K562 (cell line): ENCODE measurements at regions not wholly inside any gene's neighbourhood (a gene's known extent, or its start where the extent isn't known, plus 50 kb on each side); places are given as distances from the start of the nearest gene placed in this dataset.

Experiments used
- ATAC-seq: fragments of 200-7000 bp; cut with Tn5 transposase; 3 replicates; pipeline ENCODE4 v1.9.1; 2020; ENCODE audit warnings: moderate library complexity
- BruUV-seq: library from RNA; stranded (reverse); fragments of 400-500 nt; replicated peaks from 2 replicates; lab custom pipeline; 2021; lab: Mats Ljungman, UMichigan
- CTCF ChIA-PET: fragments of 300-600 bp; formaldehyde crosslinking; extraction: SDS; loops from one replicate; lab custom pipeline; 2021; ENCODE audit warnings: low intra/inter-chr PET ratio; lab: Yijun Ruan, JAX
- POLR2A ChIA-PET: fragments of 300-600, 350-650 bp; sonication (Branson Sonifier 250); formaldehyde crosslinking; extraction: SDS; loops from one replicate; lab custom pipeline; 2021; ENCODE audit warnings: antibody characterized with exemption, inconsistent platforms; lab: Yijun Ruan, JAX
- DNase-seq, 4 experiments: peaks; one replicate each; pipeline versions ENCODE4 v3.0.0 to v3.0.0-alpha.2; 2011 to 2018; ENCODE audit warnings: low spot score in 3 of 4, mixed read lengths in 3 of 4; ENCODE audit errors: extremely low read depth in 1 of 4
- FAIRE-seq: peaks from 2 replicates; lab custom pipeline; 2011; peaks lifted over from hg19 to GRCh38; lab: Jason Lieb, UNC
- H2AFZ ChIP-seq: 2 replicates; pipeline ENCODE4 v1.6.0; 2011; ENCODE audit warnings: low read depth, low read length, control low read depth, inconsistent platforms
- H3K27ac ChIP-seq: fragments of 200-600 bp; 3 replicates; pipeline ENCODE4 v1.8.0; 2011; ENCODE audit warnings: low read depth, mild to moderate bottlenecking, control low read depth, inconsistent platforms, low read length, moderate library complexity, mixed read lengths; ENCODE audit errors: extremely low read depth
- H3K27me3 ChIP-seq, 2 experiments: fragments of 300-600 bp in 1 of 2; 2 replicates in 1 of 2; 3 replicates in 1 of 2; pipeline versions ENCODE4 v1.6.0 to v1.8.0; 2011; ENCODE audit warnings: inconsistent platforms in 2 of 2, low read length in 2 of 2, mild to moderate bottlenecking in 1 of 2, mixed read lengths in 1 of 2, moderate library complexity in 1 of 2; ENCODE audit not compliant: control insufficient read depth in 2 of 2, insufficient read depth in 2 of 2
- H3K36me3 ChIP-seq: fragments of 300-600 bp; 3 replicates; pipeline ENCODE4 v1.8.0; 2011; ENCODE audit warnings: mild to moderate bottlenecking, low read length, inconsistent platforms; ENCODE audit not compliant: control insufficient read depth, insufficient read depth
- H3K4me1 ChIP-seq, 2 experiments: fragments of 200-600 bp in 1 of 2; replicated peaks in 1 of 2; 2 replicates in 1 of 2; 3 replicates in 1 of 2; pipeline versions ENCODE4 v1.5.1 to v1.8.0; 2011; ENCODE audit warnings: inconsistent platforms in 2 of 2, low read length in 2 of 2, mild to moderate bottlenecking in 1 of 2, mixed read lengths in 1 of 2, moderate library complexity in 1 of 2; ENCODE audit not compliant: control insufficient read depth in 2 of 2, insufficient read depth in 2 of 2
- H3K4me2 ChIP-seq: 2 replicates; pipeline ENCODE4 v1.6.1; 2011; ENCODE audit warnings: low read length, control low read depth, inconsistent platforms, mixed read lengths; ENCODE audit not compliant: insufficient read depth
- H3K4me3 ChIP-seq: fragments of 200-600 bp; sonication (generic), shearing (Covaris generic); 2 replicates; pipeline ENCODE4 v1.5.1; 2016; ENCODE audit warnings: control low read depth, inconsistent platforms
- H3K79me2 ChIP-seq: fragments of 200-600 bp; 3 replicates; pipeline ENCODE4 v1.8.0; 2011; ENCODE audit warnings: low read length, inconsistent platforms; ENCODE audit not compliant: control insufficient read depth, insufficient read depth
- H3K9ac ChIP-seq, 2 experiments: 2 replicates each; pipeline versions ENCODE4 v1.6.0 to v1.6.1; 2011; ENCODE audit warnings: low read depth in 2 of 2, low read length in 2 of 2, control low read depth in 1 of 2, inconsistent platforms in 1 of 2, mild to moderate bottlenecking in 1 of 2, mixed read lengths in 1 of 2; ENCODE audit not compliant: insufficient read depth in 1 of 2
- H3K9me1 ChIP-seq: one replicate; pipeline ENCODE4 v1.6.0; 2011; ENCODE audit warnings: inconsistent platforms, mild to moderate bottlenecking, low read length, moderate library complexity; ENCODE audit not compliant: control insufficient read depth, insufficient read depth
- H3K9me3 ChIP-seq: replicated peaks from 2 replicates; pipeline ENCODE4 v1.5.1; 2011; ENCODE audit warnings: low read depth, low read length, inconsistent platforms; ENCODE audit not compliant: control insufficient read depth, insufficient read depth
- H4K20me1 ChIP-seq: replicated peaks from 2 replicates; pipeline ENCODE4 v1.6.1; 2011; ENCODE audit warnings: low read length, inconsistent platforms, mixed read lengths; ENCODE audit not compliant: control insufficient read depth, insufficient read depth
- COPS2 ChIP-seq: fragments of 450-650 bp; conservative IDR thresholded peaks from 2 replicates; pipeline ENCODE4 v1.6.1; 2016; ENCODE audit warnings: mild to moderate bottlenecking, moderate library complexity
- EZH2 ChIP-seq: IDR thresholded peaks from 2 replicates; pipeline ENCODE4 v1.6.1; 2012; ENCODE audit warnings: low read depth, mild to moderate bottlenecking, inconsistent platforms, low read length, borderline replicate concordance
- NRF1 ChIP-seq, 2 experiments: fragments of 450-650 bp; IDR thresholded peaks in 1 of 2; conservative IDR thresholded peaks in 1 of 2; 2 replicates each; pipeline ENCODE4 v1.6.1; 2014; ENCODE audit warnings: mild to moderate bottlenecking in 2 of 2
- ZBED1 ChIP-seq: IDR thresholded peaks from 2 replicates; pipeline ENCODE4 v1.6.1; 2014
- WGBS: fragments of 100-300 bp; shearing (Covaris generic); methylation state at CpG from one replicate; pipeline ENCODE4 v1.1.6; 2016; ENCODE audit warnings: low coverage, mixed read lengths; ENCODE audit not compliant: insufficient coverage; ENCODE audit errors: missing lambda C conversion rate; 5-methylcytosine and 5-hydroxymethylcytosine counted together
- in situ Hi-C: fragments of 300-500 bp; cut with MboI; formaldehyde crosslinking; loops from 4 replicates; pipeline ENCODE4 v1.15.0; 2018; ENCODE audit warnings: inconsistent platforms, mixed read lengths
- intact Hi-C: fragments of 100-400 bp; cut with micrococcal nuclease; formaldehyde crosslinking; loops from 2 replicates; pipeline ENCODE4 v1.14.2; 2022

- ChIA-PET POLR2A (interaction anchor here (0.6 to 1.4 kb wide), 2 partner anchors 12 to 35 kb away, joined by 3 read pairs; no protein-coding TSS in a partner anchor), CTCF (interaction anchor here (1.0 kb wide), 1 partner anchor 218 kb away, joined by 3 read pairs; no protein-coding TSS in a partner anchor)
- no peaks in the 10 kb centered on the region for H3K9me1 ChIP-seq
- no peak for DNase-seq
- no peaks in the 10 kb centered on the region for H3K4me1 ChIP-seq
- in situ Hi-C loops, result no loop called here
- no peak overlapping the region for H3K27ac ChIP-seq
- no TSS peak for BruUV-seq
- no peak overlapping the region for H3K9ac ChIP-seq
- TF ChIP-seq COPS2, result no peak
- peak; percentile 82 to 85 for TF ChIP-seq NRF1 (conservative IDR thresholded peaks at IDR 0.05 in 1 of 2, IDR thresholded peaks at IDR 0.05 in 1 of 2)
- H3K4me2 ChIP-seq, result no peak overlapping the region
- H3K4me3 ChIP-seq, result no peak overlapping the region
- no peaks in the 10 kb centered on the region for H3K9me3 ChIP-seq
- intact Hi-C loops, result no loop called here
- FAIRE-seq, result peak; percentile 26
- H3K79me2 ChIP-seq, result no peaks in the 10 kb centered on the region
- H3K27me3 ChIP-seq, result peaks cover 11 to 16% of the 10 kb centered on the region in 2 experiments; a peak in 3 of 5 replicates
- H2AFZ ChIP-seq, result no peak overlapping the region
- H3K36me3 ChIP-seq, result no peaks in the 10 kb centered on the region
- no peaks in the 10 kb centered on the region for H4K20me1 ChIP-seq
- 7% methylated on average over 4 of the region's 4 CpGs for WGBS
- no peak for ATAC-seq
These were observed 55.3 kb upstream of the NRBF2 start for GRCh38 chr10:63077800-63078199.

- Histone ChIP-seq H3K4me3 (no peak overlapping the region), H3K27ac (no peak overlapping the region), H3K27me3 (peaks cover 26 to 46% of the 10 kb centered on the region in 2 experiments; a peak in 4 of 5 replicates), H3K79me2 (no peaks in the 10 kb centered on the region), H3K36me3 (no peaks in the 10 kb centered on the region), H4K20me1 (no peaks in the 10 kb centered on the region), H3K4me1 (no peaks in the 10 kb centered on the region), H2AFZ (no peak overlapping the region), H3K9me1 (no peaks in the 10 kb centered on the region), H3K9ac (peak overlapping the region in 1 of 2 experiments; percentile 36; a peak in 1 of 4 replicates), H3K4me2 (no peak overlapping the region), H3K9me3 (no peaks in the 10 kb centered on the region)
- FAIRE-seq (no peak), DNase-seq (no peak), ATAC-seq (peak; percentile 38; the same call in 1 of the 3 replicates)
- intact Hi-C loops, result no loop called here
- in situ Hi-C loops, result no loop called here
- 1% methylated on average over 11 of the region's 11 CpGs for WGBS
- ChIA-PET CTCF (no interaction called here), POLR2A (interaction anchor here (0.7 to 1.6 kb wide), 2 partner anchors 8 to 61 kb away, joined by 3 to 4 read pairs; no protein-coding TSS in a partner anchor)
- TF ChIP-seq ZBED1 (no peak), EZH2 (0 out of 2 replicates have a peak, but pooled peaks have one; percentile 76)
- no TSS peak for BruUV-seq
These were observed 60.2 kb upstream of the NRBF2 start for GRCh38 chr10:63072951-63073350.
